ENCODE measurements at regions not wholly inside any gene's neighbourhood (a gene's known extent, or its start where the extent isn't known, plus 50 kb on each side); places are given as distances from the start of the nearest gene placed in this dataset.
"Not testable (repeated sequence)": the region's sequence is repeated elsewhere in the genome, so short reads cannot be mapped to it uniquely, and the experiment has no call there.

DNA sequence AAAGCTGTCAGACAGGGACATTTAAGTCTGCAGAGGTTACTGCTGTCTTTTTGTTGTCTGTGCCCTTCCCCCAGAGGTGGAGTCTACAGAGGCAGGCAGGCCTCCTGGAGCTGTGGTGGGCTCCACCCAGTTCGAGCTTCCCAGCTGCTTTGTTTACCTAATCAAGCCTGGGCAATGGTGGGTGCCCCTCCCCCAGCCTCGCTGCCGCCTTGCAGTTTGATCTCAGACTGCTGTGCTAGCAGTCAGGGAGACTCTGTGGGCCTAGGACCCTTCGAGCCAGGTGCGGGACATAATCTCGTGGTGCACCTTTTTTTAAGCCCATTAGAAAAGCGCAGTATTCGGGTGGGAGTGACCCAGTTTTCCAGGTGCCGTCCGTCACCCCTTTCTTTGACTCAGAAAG lies 384.2 kb upstream of the SYNCRIP start:
- TF ChIP-seq CTCF, POLR2A (IDR thresholded peaks at IDR 0.05): not testable (repeated sequence)
